ENCODE measurements at regions not wholly inside any gene's neighbourhood (a gene's known extent, or its start where the extent isn't known, plus 50 kb on each side); places are given as distances from the start of the nearest gene placed in this dataset.
"Not testable (repeated sequence)": the region's sequence is repeated elsewhere in the genome, so short reads cannot be mapped to it uniquely, and the experiment has no call there.

GRCh38 chr14:106153362-106153955 lies 627.1 kb downstream of the TMEM121 start:
- TF ChIP-seq, protein P1, sequence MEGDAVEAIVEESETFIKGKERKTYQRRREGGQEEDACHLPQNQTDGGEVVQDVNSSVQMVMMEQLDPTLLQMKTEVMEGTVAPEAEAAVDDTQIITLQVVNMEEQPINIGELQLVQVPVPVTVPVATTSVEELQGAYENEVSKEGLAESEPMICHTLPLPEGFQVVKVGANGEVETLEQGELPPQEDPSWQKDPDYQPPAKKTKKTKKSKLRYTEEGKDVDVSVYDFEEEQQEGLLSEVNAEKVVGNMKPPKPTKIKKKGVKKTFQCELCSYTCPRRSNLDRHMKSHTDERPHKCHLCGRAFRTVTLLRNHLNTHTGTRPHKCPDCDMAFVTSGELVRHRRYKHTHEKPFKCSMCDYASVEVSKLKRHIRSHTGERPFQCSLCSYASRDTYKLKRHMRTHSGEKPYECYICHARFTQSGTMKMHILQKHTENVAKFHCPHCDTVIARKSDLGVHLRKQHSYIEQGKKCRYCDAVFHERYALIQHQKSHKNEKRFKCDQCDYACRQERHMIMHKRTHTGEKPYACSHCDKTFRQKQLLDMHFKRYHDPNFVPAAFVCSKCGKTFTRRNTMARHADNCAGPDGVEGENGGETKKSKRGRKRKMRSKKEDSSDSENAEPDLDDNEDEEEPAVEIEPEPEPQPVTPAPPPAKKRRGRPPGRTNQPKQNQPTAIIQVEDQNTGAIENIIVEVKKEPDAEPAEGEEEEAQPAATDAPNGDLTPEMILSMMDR (IDR thresholded peaks at IDR 0.05; ENCODE audit: low read depth, low read length, poor library complexity, severe bottlenecking) = peak; percentile 57
- TF ChIP-seq EZH2phosphoT487 (IDR thresholded peaks at IDR 0.05; ENCODE audit: borderline replicate concordance, low read length) = not testable (repeated sequence)

Measured in DOHH2 (cell line).